GM19463 (cell line): ENCODE measurements at regions not wholly inside any gene's neighbourhood (a gene's known extent, or its start where the extent isn't known, plus 50 kb on each side); places are given as distances from the start of the nearest gene placed in this dataset.

ENCODE experiments used
- ATAC-seq: cut with Tn5 transposase; IDR thresholded peaks from one replicate; pipeline ENCODE4 v1.9.1; 2021; ENCODE audit warnings: mild to moderate bottlenecking, moderate library complexity; ENCODE audit not compliant: unreplicated experiment

DNA sequence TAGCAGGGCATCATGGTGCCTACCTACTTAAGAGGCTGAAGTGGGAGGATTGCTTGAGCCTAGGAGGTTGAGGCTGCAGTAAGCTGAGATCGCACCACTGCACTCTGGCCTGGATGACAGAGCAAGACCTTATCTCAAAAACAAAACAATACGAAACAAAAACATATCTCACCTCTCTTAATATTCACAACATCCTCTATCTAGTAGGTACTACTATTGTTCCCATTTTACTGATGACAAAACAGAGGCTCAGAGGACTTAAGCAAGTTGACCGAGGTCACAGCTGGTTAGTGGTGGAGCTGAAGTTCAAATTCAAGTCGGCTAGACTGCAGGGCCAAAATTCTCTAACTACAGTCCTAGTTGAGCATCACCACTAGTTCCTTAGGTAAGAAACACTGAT lies 172.3 kb upstream of the EEA1 start:
- ATAC-seq, result no peak

DNA sequence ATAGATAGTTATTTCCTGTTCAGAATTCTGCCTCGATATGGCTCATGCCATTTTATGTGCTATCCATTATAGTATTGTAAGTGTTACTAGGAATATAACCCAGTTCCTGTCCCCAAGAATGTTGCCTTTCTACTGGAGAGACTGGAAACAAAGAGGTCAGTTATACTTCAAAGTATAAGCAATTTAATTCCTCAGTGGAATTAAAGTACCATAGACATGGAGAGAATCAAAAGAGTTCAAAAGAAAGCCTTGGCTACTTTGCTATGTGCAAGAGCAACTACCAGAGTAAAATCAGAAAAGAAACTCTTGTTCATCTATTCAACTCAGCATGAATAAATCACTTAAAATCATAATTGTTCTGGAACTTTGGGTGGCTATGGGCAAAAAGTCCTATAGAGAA lies 173.2 kb upstream of the EEA1 start:
- no peak for ATAC-seq

DNA sequence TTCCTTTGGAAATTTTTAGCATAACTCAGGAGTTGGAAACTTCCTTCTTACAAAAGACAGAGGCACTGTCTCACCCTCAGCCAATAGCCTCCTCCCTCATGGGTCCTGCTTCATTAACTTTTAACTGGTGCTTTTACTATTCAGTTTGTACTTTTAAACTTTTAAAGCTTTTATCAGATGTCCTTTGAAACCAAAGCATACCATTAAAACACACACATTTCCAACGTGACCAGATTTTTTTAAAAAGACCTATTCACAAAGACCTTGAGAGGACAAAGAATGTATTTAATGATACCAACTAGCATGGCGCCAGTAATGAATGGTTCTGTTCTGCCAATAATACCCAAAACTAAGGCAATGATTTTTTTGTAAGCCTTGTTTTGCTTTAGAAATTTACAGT lies 173.6 kb upstream of the EEA1 start:
- ATAC-seq, result no peak

DNA sequence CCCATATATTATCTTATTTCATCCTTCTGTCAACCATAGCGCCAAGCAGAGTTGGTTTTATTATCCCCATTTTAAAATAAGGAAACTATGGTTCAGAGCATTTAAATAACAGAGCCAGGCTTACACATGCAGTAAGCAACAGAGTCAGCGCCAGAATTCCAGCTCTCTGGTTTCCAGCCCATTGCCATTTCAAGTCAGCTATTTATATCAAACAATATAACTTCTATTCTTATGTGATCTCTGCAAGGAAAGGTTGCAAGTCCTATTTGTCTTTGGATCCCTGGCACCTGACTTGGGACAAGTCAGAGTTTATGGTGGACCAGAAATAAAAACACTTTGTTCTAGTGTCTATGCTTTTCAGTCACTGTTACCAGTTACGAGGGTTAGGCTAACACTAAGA lies 174.1 kb upstream of the EEA1 start:
- no peak for ATAC-seq

DNA sequence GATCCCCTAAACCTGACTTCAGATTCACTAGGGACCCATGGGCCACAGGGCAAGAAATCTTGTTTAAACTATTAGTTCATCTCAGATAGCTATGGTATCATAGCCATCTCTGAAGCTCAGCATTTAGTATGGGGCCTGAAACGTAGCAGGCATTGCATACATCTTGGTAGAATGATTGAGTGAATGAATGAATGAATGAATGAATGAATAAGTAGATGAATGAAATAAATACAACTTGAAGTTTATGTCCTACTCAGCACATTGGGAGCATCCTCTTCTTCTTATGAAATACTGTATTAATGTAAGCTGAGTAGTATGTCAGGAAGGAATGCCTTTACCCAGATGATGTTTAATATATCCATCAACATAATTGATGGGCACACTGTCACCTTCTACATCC lies 175.4 kb upstream of the EEA1 start:
- ATAC-seq, result no peak

DNA sequence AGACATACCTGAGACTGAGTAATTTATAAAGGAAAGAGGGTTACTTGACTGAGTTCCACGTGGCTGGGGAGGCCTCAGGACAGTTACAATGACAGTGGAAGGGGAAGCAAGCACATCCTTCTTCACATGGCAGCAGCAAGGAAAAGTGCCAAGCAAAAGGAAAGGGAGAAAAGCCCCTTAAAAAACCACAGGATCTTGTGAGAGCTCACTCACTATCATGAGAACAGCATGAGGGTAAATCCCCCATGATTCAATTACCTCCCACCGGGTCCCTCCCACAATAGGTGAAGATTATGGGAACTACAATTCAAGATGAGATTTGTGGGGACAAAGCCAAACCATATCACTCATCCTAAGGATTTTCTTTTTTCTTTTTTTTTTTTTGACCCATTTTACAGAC lies 177.8 kb upstream of the EEA1 start:
- ATAC-seq, result no peak

DNA sequence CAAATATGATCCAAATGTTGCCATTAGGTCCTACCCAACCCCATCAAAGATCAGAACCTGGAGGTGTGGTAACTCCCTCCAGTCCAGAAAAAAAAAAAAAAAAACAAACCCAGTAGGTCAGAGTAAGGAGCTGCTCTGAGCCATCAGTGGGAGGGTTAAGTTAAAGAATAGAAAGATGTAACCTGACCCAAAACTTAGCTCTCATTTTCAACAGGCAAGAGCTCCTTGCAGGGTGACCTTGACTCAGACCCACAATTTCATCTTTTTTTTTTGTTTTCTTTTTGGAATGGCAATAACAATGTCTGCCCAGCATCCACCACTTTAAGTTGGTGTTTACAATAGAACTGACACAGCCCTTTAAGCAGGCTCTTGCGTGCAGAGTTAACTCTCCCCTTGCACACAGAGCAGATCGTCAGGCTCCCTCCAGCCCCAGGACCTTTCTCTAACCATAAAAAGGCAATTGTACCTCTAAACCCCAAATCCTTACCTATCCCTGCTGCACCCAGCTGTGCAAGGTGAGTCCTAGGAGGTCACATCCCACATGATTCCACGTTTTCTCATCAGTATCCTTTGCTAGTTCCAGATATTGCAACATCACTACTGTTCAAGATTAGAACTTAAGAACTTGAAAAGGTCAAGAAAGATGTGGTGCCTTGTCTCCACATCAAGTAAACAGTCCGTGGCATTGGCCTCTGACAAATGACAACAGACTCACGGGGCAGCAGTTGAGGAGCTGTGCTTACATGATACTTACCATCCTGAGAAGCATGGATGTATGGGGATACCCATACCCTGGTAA lies 178.6 kb upstream of the EEA1 start:
- no peak for ATAC-seq

DNA sequence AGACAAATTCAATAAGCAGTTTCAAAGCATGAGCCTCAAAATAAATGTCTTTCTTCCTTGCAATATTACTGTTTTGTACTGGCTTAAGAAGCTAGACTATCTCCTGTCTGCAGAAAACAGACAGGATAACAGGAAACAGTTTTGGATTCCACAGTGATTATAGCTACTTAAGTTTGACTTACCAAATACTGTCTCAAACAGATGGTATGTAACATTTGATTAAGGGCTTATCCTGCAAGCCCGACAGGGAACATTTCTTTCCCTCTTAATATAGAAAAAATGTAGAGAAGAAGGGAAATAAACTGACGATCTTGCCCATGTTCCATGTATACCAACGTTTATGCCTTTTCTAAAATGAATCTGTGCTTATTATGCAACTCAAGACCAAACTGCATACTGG lies 179.9 kb upstream of the EEA1 start:
- ATAC-seq, result no peak

DNA sequence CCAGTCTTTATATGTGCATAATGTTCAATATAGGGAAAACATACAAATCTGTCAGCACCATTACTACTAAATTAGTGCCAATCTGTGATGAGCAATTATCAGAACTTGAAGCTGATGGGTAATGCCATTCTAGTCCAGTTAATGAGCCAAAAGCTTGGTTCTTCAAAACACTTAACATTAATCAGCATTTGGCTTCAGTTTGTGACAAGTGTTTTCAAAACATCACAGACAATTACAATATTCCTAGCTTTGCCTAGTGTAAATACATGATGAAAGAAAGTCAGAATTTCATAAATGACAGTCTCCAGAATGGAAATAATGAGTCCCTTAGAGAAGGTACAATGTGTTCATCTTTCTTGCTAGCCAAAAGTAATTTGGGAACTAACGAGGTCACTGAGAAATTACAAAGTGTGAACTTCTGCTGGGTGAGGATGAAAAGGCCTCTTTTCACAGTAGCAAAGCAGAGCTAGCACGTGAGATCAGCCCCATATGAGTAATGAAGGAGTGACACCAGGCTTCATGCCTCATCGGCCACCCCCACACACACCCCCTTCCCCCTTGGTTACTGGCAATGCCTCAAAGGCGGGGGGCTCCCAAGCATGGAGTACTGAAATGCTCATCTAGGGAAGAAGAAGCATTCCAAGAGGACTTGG lies 180.6 kb upstream of the EEA1 start:
- ATAC-seq, result peak; percentile 67

DNA sequence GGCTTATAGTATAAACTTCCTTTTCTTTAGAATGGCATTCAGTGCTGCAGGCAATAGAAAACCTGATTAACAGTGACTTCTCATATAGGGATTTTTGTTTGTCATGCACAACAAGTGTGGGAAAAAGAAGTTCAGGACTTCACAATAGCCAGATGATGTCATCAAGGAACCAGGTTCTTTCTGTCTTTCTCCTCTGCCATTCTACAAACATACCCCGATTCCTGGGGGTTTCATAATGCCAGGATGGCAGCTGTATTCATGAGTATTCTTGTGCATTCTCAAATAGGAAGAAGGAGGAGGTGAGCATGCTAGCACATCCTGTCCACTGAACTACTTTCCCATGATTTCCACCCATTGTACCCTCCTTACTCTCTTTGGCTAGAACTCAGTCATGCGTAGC lies 182.7 kb upstream of the EEA1 start:
- ATAC-seq, result no peak

DNA sequence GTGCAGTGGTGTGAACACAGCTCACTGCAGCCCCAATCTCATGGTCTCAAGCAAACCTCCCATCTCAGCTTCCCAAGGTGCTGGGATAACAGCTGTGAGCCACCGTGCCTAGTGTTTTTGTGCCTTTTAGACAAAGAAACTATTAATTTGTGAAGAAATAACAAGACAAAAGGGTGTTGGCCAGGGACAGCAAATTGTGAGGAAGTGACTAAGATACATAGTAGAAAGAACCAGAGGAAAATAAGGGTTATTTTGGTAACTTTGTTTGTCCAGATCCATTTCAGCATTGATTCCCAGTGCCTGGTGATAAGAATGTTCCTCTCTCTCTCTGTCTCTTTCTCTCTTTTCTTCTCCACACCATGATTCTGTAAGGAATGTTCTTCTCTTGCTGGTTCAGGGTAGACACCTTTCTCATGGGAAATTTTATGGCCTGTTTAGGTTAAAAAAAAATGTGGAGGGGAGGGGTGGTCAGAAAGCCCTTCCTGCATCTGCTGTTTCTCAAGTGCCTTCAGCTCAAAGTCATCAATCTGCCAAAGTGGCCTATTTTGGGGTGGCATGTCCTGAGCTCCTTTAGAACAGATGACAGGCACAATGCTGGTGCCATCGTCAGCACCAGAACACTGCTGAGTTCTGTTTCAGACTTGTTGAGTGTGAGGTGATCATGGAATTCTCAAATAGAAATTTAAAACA lies 184.4 kb upstream of the EEA1 start:
- no peak for ATAC-seq

DNA sequence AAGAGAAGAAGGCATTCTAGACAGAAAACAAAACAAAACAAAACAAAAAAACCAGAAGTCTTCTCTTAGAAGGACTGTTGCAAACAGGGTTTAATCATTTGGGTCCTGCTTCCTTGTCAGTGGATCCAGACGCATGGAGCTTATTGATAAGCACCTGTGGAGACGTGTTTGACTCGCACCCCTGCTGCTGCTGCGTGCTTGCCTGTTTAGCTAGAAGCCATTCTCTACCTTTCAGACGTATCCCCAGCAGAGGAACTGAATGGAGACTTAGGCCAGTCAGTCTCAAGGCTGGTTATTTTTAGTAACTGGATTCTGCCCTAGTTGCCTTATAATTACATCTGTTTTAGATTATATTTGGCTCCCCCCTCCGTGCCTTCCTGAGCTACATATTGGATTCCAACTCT lies 186.1 kb upstream of the EEA1 start:
- no peak for ATAC-seq

DNA sequence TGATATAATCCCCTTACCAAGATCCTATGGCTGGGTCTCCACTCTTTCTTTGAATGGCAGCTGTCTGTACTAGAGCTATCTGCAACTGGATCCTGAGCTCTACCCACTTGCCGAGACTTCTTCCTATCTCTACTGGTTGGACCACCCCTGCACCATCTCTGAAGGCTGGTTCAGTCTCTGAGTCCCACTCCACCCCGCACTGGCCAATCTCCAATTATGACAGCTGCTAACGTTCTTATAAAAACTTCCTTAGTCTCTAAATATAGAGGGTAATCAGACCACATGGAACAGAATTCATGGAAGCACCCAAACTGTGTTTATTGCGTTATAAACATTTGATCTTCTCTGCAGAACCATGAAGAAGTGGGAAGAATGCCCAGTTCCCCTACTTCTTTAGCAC lies 186.6 kb upstream of the EEA1 start:
- ATAC-seq, result no peak

DNA sequence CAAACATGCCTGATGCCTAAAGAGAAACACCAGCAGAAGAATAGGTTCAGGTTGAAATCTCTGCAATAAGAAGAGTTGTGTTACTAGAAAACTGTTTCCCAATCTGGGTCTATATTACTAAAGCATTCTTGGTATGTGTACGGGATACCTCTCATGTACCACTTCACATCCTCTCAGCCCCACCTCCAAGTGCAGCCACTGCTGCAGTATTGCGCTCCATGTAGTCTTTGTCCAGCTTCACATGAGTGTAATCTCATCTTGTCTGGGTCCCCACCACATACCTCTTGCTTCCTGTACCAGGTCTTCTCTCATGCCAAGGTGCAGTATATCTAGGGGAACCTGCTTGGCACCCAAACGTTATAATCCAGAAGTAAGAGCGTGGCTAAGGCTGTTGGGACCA lies 187.5 kb upstream of the EEA1 start:
- no peak for ATAC-seq

DNA sequence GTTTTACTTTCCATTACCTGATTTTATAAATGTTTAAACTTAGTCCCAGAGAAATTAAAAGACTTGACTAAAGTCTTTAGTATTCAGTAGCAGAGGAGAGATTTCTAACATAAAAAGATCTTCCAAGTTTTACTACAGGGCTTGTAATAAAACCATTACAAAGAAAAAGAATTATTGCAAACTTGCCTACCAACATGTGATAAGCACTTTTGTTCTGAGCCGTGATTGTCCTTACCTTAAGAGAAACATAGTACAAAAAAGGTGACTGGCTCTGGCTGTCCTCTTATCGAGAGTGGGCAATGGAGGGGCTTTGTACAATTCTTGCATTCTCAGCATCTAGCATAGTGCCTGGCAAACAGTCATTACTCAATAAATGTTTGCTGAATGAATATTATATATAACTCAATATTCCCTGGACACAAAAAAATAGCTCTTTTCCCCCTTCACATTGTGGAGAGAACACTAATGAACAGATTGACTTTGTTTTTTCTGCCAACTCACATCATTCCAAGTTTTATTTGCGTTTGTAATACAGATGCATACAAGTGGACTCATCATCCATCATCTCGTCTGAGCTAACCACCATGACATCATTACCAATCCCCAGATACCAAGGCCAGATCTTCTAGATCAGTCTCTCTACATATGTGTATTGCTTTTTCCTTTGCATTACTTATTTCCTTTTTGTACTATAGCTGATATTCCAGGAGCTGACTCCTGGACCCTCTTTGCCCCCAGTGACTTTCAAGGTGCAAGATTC lies 192.8 kb upstream of the EEA1 start:
- no peak for ATAC-seq

DNA sequence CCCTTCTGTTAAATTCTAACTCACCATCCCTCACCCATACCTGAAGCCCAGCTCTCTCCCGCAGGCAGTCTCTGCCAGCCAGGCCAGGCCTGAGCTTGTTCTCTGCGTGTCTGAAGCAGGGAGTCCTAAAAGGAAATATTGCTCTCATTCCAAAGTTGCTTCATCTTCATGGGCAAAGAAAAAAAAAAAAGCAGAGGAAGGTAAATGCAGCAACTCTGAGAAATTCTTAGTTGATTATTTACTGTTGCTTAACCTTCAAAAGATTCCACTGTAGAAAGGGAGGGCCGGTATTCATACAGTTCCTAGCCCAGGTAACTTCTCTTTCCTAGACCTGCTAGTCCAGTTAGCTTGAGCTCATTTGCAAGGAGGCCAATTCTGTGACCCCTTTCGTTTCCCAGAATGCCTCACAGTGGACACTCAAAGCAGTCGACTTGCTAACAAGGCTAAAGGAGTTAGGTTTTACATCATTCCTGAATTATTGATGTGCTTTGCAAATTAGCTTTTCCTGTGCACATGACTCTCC lies 193.5 kb upstream of the EEA1 start:
- ATAC-seq, result no peak

DNA sequence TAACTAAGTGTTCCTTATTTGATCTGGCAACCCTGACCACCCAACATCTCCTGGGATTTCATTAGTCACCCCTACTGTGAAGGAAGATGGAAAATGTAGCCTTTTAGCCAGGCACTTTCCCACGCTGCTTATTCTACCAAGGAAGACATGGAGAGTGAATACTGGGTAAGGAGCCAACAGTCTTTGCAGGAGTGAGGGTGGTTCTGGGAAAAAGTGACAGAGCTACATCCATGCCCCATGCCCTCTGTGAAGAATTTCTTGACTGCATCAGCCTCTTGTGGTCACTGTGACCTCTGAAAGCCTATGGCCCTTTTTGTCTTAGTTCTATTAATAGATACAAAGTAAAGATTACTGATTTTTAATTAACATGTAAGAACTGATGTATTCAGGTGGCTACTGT lies 196.0 kb upstream of the EEA1 start:
- peak; percentile 47 for ATAC-seq

DNA sequence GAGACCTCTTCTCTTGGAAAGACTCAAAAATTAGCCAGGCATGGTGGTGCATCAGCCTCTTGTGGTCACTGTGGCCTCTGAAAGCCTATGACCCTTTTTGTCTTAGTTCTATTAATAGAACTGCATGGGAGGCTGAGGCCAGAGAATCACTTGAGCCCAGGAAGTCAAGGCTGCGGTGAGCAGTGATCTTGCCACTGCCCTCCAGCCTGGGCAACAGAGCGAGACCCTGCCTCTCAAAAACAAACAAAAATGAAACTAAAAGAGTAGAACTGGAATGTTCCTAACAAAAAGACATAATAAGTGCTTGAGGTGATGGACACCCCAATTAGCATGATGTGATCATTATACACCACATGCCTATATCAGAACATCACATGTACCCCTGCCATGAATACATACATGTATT lies 197.0 kb upstream of the EEA1 start:
- peak; percentile 45 for ATAC-seq

DNA sequence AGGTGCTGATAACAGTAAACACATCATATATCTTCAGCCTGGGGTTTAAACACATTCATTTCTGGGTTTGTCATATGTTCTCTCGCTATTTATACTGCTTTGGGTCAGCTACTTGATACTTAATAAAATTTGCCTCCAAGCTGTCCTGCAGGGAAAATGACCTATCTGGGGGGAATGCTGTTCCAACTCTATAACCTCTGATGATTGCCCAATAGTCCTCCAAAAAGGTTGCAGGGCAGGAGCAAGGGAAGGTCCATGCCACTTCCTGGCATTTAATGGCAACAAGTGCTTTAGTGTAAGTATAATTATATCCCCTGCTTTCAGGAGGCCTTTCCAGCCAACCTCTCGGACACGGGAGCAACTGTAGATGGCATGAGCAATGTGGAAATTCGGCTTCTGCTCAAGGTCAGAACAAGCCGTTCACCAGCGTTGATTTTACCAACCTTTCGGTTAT lies 198.0 kb upstream of the EEA1 start:
- no peak for ATAC-seq

DNA sequence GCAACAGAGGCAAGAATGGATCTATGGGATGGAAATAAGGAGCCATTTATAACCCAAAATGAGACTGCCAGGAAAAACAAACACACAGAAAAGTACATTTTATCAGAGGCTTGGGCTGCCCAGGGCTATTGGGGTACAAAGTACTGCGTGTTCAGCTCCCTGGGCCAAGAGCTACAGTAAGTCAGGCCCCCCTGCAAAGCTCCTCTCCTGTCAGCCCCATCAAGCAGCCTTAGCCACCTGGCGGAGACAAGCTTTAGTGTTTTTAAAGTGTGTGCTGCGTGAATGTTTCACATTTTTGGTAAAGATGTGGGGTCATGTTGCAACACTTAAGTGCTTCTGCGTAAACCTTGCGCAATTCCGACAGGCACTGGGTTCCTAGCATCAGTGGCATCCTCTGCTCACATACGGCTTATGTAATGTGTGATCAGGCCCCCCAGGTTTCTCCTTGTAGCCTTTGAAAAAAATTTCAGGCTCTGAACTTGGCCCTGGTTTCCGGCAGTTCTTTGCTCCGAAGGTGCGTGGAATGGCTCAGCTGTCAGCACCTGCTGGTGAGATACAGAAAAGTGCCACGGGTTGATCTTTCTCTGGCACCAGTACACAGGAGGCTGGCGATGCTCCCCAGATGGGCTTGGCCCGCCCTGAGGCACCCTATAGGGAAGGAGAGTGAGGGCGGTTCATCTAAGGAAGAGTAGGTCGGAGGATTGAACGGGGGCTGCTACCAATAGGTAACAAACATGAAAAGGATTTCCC lies 198.7 kb upstream of the EEA1 start:
- ATAC-seq, result no peak
